ENCODE measurements at regions not wholly inside any gene's neighbourhood (a gene's known extent, or its start where the extent isn't known, plus 50 kb on each side); places are given as distances from the start of the nearest gene placed in this dataset.
A peak's percentile ranks its signal among the peaks of the same experiment; 100 is the strongest.

DNA sequence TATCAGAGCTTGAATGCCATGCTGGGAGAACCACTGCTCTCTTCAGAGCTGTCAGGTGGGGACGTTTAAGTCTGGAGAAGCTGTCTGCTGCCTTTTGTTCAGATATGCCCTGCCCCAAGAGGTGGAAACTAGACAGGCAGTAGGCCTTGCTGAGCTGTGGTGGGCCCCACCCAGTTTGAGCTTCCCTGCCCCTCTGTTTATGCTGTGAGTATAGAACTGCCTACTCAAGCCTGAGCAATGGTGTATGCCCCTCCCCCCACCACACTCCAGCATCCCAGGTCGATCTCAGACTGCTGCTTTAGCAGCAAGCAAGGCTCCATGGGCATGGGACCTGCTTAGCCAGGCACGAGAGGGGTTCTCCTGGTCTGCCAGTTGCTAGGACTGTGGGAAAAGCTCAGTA is 362.3 kb downstream of the FAM170A start:
- no peak overlapping the region for H3K27ac ChIP-seq (ENCODE audit: low read depth, low read length)
- H2BK120ac ChIP-seq (ENCODE audit: insufficient read depth, low read length, poor library complexity) = no peak overlapping the region
- no peak overlapping the region for H2AK5ac ChIP-seq (ENCODE audit: low read length)
- H3K36me3 ChIP-seq (ENCODE audit: control insufficient read depth in 1 of 2, insufficient read depth in 2 of 2, low read length in 2 of 2) = peaks cover 0 to 3% of the 10 kb centered on the region in 2 experiments
- H4K8ac ChIP-seq (ENCODE audit: low read depth, low read length) = no peak overlapping the region
- H3K23ac ChIP-seq (ENCODE audit: low read length) = no peak overlapping the region
- no CpG with 5 or more reads among the region's 3 CpGs for WGBS (ENCODE audit: extremely low coverage, insufficient coverage, insufficient read length)
- no peak overlapping the region for H2BK5ac ChIP-seq (ENCODE audit: low read depth, low read length, poor library complexity)
- peak overlapping the region; percentile 54 for H4K12ac ChIP-seq (ENCODE audit: low read depth, low read length)
- no peaks in the 10 kb centered on the region for H3K9me3 ChIP-seq (ENCODE audit: insufficient read depth, low read depth, low read length)
- no peaks in the 10 kb centered on the region for H3K79me2 ChIP-seq (ENCODE audit: control insufficient read depth, insufficient read depth, low read length, poor library complexity)
- H4K91ac ChIP-seq (ENCODE audit: low read depth, low read length) = no peak overlapping the region
- no peak overlapping the region for H3K18ac ChIP-seq (ENCODE audit: low read length)
- no peak overlapping the region for H3K4me2 ChIP-seq (ENCODE audit: low read length)
- H3K14ac ChIP-seq (ENCODE audit: low read length) = no peak overlapping the region
- H3K9ac ChIP-seq (ENCODE audit: low read length) = no peak overlapping the region
- no peak overlapping the region for H2AFZ ChIP-seq (ENCODE audit: insufficient read depth, low read length, poor library complexity)
- no peaks in the 10 kb centered on the region for H3K27me3 ChIP-seq (ENCODE audit: insufficient read depth, low read length)
- no peaks in the 10 kb centered on the region for H3K4me1 ChIP-seq (ENCODE audit: control insufficient read depth in 1 of 2, insufficient read depth in 2 of 2, low read length in 2 of 2)
- no peak overlapping the region for H3K4me3 ChIP-seq (ENCODE audit: low read depth, low read length)
- DNase-seq = no peak
- no peak overlapping the region for H3K4ac ChIP-seq (ENCODE audit: low read depth, low read length)
- H2BK12ac ChIP-seq (ENCODE audit: low read length) = no peak overlapping the region
- H3K79me1 ChIP-seq (ENCODE audit: low read length) = no peaks in the 10 kb centered on the region

DNA sequence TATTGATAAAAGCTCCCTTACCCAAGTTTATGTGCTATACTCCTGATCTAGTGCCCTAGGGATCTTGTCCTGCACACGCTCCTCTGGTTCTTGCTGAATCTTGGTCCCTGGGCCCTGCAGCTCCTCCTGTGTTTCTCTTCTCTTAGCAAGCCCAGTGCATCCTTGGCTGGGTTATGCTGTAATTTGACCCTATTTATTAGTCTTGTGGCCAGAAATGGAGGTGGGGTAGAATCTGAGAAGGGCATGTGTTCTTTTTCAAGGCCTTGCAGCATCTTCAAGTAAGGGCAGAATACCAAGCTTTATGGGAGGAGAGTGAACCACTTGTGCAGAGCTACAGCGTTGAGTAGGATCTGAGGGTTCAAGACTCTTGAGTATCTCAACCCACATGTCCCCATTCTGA is 366.8 kb downstream of the FAM170A start:
- Histone ChIP-seq H3K36me3 (ENCODE audit: control insufficient read depth in 1 of 2, insufficient read depth in 2 of 2, low read length in 2 of 2) (peaks cover 0 to 3% of the 10 kb centered on the region in 2 experiments), H2AK5ac (ENCODE audit: low read length) (no peak overlapping the region), H3K18ac (ENCODE audit: low read length) (no peak overlapping the region), H3K4ac (ENCODE audit: low read depth, low read length) (no peak overlapping the region), H4K8ac (ENCODE audit: low read depth, low read length) (no peak overlapping the region), H3K79me1 (ENCODE audit: low read length) (no peaks in the 10 kb centered on the region), H3K79me2 (ENCODE audit: control insufficient read depth, insufficient read depth, low read length, poor library complexity) (no peaks in the 10 kb centered on the region), H3K4me3 (ENCODE audit: low read depth, low read length) (no peak overlapping the region), H3K9me3 (ENCODE audit: insufficient read depth, low read depth, low read length) (no peaks in the 10 kb centered on the region), H4K91ac (ENCODE audit: low read depth, low read length) (no peak overlapping the region), H3K9ac (ENCODE audit: low read length) (no peak overlapping the region), H2BK12ac (ENCODE audit: low read length) (no peak overlapping the region), H3K14ac (ENCODE audit: low read length) (no peak overlapping the region), H3K4me2 (ENCODE audit: low read length) (no peak overlapping the region), H2BK120ac (ENCODE audit: insufficient read depth, low read length, poor library complexity) (no peak overlapping the region), H3K27me3 (ENCODE audit: insufficient read depth, low read length) (no peaks in the 10 kb centered on the region), H3K4me1 (ENCODE audit: control insufficient read depth in 1 of 2, insufficient read depth in 2 of 2, low read length in 2 of 2) (no peaks in the 10 kb centered on the region), H2BK5ac (ENCODE audit: low read depth, low read length, poor library complexity) (no peak overlapping the region), H3K27ac (ENCODE audit: low read depth, low read length) (no peak overlapping the region), H4K12ac (ENCODE audit: low read depth, low read length) (no peak overlapping the region), H3K23ac (ENCODE audit: low read length) (no peak overlapping the region), H2AFZ (ENCODE audit: insufficient read depth, low read length, poor library complexity) (no peak overlapping the region)
- no peak for DNase-seq
- no CpG with 5 or more reads among the region's 2 CpGs for WGBS (ENCODE audit: extremely low coverage, insufficient coverage, insufficient read length)

DNA sequence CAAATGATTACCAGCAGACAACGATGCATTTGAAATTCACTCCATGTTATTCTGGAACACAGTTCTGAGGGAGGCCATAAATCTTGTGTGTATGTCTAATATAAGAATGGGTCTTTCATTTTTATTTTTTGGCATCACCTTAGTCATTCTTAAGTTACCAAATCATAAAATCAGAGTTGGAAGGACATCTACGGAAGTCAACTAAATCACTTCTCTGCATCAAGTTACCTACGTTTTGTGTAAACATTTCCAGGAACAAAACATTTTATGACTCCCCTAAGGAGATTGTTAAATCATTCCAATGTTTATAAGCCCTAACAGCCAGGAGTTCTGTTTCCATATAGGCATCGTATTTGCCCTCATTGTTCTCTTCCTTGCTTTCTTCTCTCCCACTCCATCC is 378.2 kb downstream of the FAM170A start:
- no peaks in the 10 kb centered on the region for H3K9me3 ChIP-seq (ENCODE audit: insufficient read depth, low read depth, low read length)
- H3K4me2 ChIP-seq (ENCODE audit: low read length) = no peak overlapping the region
- H3K18ac ChIP-seq (ENCODE audit: low read length) = no peak overlapping the region
- H2AFZ ChIP-seq (ENCODE audit: insufficient read depth, low read length, poor library complexity) = no peak overlapping the region
- no peak overlapping the region for H3K4ac ChIP-seq (ENCODE audit: low read depth, low read length)
- H3K9ac ChIP-seq (ENCODE audit: low read length) = no peak overlapping the region
- H2BK12ac ChIP-seq (ENCODE audit: low read length) = no peak overlapping the region
- no peak overlapping the region for H2BK5ac ChIP-seq (ENCODE audit: low read depth, low read length, poor library complexity)
- no peak overlapping the region for H3K23ac ChIP-seq (ENCODE audit: low read length)
- H3K79me2 ChIP-seq (ENCODE audit: control insufficient read depth, insufficient read depth, low read length, poor library complexity) = no peaks in the 10 kb centered on the region
- H2BK120ac ChIP-seq (ENCODE audit: insufficient read depth, low read length, poor library complexity) = no peak overlapping the region
- no peak overlapping the region for H4K91ac ChIP-seq (ENCODE audit: low read depth, low read length)
- no peaks in the 10 kb centered on the region for H3K79me1 ChIP-seq (ENCODE audit: low read length)
- no peak overlapping the region for H3K27ac ChIP-seq (ENCODE audit: low read depth, low read length)
- WGBS (ENCODE audit: extremely low coverage, insufficient coverage, insufficient read length) = no CpG with 5 or more reads among the region's 4 CpGs
- H4K8ac ChIP-seq (ENCODE audit: low read depth, low read length) = no peak overlapping the region
- no peaks in the 10 kb centered on the region for H3K36me3 ChIP-seq (ENCODE audit: control insufficient read depth in 1 of 2, insufficient read depth in 2 of 2, low read length in 2 of 2)
- H3K4me3 ChIP-seq (ENCODE audit: low read depth, low read length) = no peak overlapping the region
- H3K4me1 ChIP-seq (ENCODE audit: control insufficient read depth in 1 of 2, insufficient read depth in 2 of 2, low read length in 2 of 2) = no peaks in the 10 kb centered on the region
- no peak for DNase-seq
- H3K27me3 ChIP-seq (ENCODE audit: insufficient read depth, low read length) = no peaks in the 10 kb centered on the region
- no peak overlapping the region for H2AK5ac ChIP-seq (ENCODE audit: low read length)
- H3K14ac ChIP-seq (ENCODE audit: low read length) = no peak overlapping the region
- H4K12ac ChIP-seq (ENCODE audit: low read depth, low read length) = no peak overlapping the region

DNA sequence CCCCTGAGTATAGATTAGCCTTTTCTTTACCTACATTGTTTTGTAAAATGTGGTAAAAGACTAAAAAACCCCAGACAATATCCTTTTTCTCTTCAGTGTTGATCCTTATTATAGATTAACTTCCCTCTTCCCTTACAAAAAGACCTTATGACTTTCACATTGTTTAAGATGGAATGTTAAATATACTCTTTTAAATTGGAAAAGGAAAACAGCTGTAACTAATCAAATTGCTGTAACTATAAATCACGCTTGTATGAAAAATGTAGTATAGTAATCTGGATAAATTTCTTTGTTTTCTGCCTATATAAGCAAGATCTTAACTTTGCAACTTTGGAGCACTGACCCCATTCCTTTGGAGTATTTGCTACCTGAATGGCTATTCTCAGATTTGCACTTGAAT is 383.1 kb downstream of the FAM170A start:
- H3K4me3 ChIP-seq (ENCODE audit: low read depth, low read length) = no peak overlapping the region
- no peak overlapping the region for H4K8ac ChIP-seq (ENCODE audit: low read depth, low read length)
- H3K4ac ChIP-seq (ENCODE audit: low read depth, low read length) = no peak overlapping the region
- H3K9me3 ChIP-seq (ENCODE audit: insufficient read depth, low read depth, low read length) = no peaks in the 10 kb centered on the region
- no peaks in the 10 kb centered on the region for H3K79me1 ChIP-seq (ENCODE audit: low read length)
- H3K27me3 ChIP-seq (ENCODE audit: insufficient read depth, low read length) = no peaks in the 10 kb centered on the region
- H2AK5ac ChIP-seq (ENCODE audit: low read length) = no peak overlapping the region
- H3K23ac ChIP-seq (ENCODE audit: low read length) = no peak overlapping the region
- no peak overlapping the region for H3K14ac ChIP-seq (ENCODE audit: low read length)
- H2AFZ ChIP-seq (ENCODE audit: insufficient read depth, low read length, poor library complexity) = no peak overlapping the region
- WGBS (ENCODE audit: extremely low coverage, insufficient coverage, insufficient read length) = no CpG with 5 or more reads among the region's 1 CpG
- H2BK120ac ChIP-seq (ENCODE audit: insufficient read depth, low read length, poor library complexity) = no peak overlapping the region
- no peak overlapping the region for H3K9ac ChIP-seq (ENCODE audit: low read length)
- DNase-seq = no peak
- H3K4me1 ChIP-seq (ENCODE audit: control insufficient read depth in 1 of 2, insufficient read depth in 2 of 2, low read length in 2 of 2) = no peaks in the 10 kb centered on the region
- no peaks in the 10 kb centered on the region for H3K79me2 ChIP-seq (ENCODE audit: control insufficient read depth, insufficient read depth, low read length, poor library complexity)
- H2BK5ac ChIP-seq (ENCODE audit: low read depth, low read length, poor library complexity) = no peak overlapping the region
- no peak overlapping the region for H3K27ac ChIP-seq (ENCODE audit: low read depth, low read length)
- no peak overlapping the region for H4K12ac ChIP-seq (ENCODE audit: low read depth, low read length)
- H3K4me2 ChIP-seq (ENCODE audit: low read length) = no peak overlapping the region
- H3K36me3 ChIP-seq (ENCODE audit: control insufficient read depth in 1 of 2, insufficient read depth in 2 of 2, low read length in 2 of 2) = no peaks in the 10 kb centered on the region
- no peak overlapping the region for H2BK12ac ChIP-seq (ENCODE audit: low read length)
- no peak overlapping the region for H4K91ac ChIP-seq (ENCODE audit: low read depth, low read length)
- no peak overlapping the region for H3K18ac ChIP-seq (ENCODE audit: low read length)

Measured in trophoblast cell (in vitro differentiated cells and primary cell).